ENCODE measurements at regions not wholly inside any gene's neighbourhood (a gene's known extent, or its start where the extent isn't known, plus 50 kb on each side); places are given as distances from the start of the nearest gene placed in this dataset.

DNA sequence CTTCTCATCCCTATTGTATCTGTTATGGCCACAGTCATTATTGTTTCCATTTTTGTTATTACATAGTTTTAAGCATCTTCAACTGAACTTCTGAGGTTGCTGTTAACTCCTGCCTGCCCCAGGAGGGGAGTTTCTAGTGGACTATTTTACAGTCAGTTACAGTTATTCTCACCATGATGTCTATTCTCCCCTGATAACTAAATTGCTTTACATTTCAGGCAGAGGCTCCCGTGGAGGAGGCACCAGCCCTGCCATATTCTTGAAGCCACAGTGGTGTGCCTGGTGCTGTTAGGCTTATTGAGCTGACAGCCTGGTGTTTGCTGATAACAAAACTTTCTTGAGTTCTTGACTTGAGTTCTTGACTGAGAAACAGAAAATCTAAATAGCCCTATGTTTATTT, 256.4 kb downstream of the TFCP2L1 start:
- DNase-seq (ENCODE audit: low spot score) = no peak

DNA sequence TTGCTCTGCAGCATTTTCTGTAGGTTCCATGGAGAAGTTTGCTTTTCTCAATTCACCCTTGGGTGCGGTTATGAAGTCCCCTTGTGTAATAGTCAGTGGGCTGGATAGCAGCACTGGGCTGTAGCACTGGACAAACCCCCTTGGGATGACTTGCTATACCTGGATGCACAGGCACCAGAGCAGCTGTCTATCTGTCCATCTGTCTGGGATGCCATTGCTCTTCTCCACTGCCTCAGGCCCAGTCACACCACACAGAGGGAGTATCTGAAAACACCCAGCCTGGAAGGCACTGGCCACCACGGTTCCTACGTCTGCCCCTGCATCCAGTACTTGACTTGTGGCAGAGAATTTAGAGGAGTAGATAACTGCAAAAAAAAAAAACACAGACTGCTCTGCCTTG, 254.5 kb downstream of the TFCP2L1 start:
- no peak for DNase-seq (ENCODE audit: low spot score)

GRCh38 chr2:121031568-121032340, 253.2 kb downstream of the TFCP2L1 start:
- no peak for DNase-seq (ENCODE audit: low spot score)

- no peak for DNase-seq (ENCODE audit: low spot score)
These were observed 251.5 kb downstream of the TFCP2L1 start for GRCh38 chr2:121033461-121033996.

DNA sequence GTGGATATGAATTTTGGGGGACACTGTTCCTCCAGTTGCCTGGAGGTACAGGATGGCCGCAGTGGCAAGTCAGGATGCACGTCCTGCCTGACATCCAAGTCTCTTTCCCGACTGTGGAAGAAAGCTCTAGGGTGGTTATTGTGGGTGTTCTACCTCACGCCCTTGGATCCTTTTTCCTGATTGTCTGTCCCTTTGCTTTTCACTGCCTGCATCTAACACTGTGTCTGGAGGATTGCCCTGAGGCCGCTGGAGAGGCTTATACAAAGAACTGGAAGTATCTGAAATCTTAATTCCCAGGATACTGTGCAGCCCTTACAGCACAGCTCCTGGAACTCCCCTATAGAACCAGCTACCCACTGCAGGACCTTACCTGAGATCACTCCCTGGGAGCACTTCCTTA, 250.5 kb downstream of the TFCP2L1 start:
- DNase-seq (ENCODE audit: low spot score) = no peak

DNA sequence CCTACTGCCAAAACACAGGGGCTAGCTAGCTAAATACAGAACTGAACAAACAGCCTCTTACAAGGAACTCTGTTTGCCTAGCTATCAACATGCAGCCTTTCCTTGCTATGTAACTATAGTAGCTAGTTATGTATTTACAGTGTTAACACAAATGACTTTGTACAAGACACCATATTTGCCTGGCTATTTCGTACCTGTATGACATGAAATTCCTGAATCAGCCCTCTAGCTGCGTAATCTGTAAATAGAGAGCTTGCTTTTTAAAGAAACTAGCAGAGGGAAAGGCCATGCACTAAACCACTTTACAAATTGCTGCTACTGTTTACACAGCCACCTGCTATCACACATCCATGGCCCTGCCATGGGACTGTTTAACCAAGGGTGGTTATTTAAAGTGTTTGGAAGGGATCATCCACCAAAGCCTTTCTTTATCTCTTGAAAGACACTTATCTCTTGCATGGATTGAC, 248.7 kb downstream of the TFCP2L1 start:
- no peak for DNase-seq (ENCODE audit: low spot score)

DNA sequence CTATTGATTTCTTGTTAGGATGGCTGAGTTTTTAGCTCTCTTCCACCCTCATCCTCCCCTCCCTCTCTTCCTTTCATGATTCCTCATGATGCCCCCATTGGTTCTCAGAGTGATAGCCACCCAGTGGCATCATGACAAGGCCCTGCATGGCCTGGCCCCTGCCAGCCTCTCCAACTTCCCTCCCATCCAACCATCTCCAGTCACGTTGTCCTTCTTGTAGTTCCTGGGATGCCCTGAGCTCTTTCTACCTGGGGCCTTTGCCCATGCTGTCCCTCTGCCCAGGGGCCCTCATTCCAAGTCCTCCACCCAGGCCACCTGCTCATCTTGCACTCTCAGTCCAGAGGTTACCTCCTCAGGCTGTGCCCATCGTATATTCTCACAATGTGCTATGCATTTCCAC, 247.5 kb downstream of the TFCP2L1 start:
- no peak for DNase-seq (ENCODE audit: low spot score)

- no peak for DNase-seq (ENCODE audit: low spot score)
These were observed 247.0 kb downstream of the TFCP2L1 start for GRCh38 chr2:121038031-121038430.

DNA sequence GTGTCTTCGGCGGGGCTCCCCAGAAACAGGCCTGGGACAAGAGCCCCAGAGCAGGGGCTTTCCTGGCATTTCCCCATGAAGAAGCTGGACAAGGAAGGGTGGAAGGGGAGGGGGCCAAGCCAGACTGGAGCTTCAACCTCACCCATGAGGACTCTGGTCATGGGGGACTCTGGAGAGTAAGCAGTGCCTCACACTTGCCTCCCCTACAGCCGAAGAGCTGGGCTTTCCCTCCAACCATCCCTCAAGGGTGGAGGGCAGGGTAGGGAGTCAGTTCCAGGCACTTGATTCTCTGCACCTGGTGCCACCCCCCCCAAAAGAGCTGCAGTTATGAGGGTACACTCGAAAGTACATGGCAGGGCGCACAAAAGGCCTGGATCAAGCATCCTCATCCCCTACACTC, 246.6 kb downstream of the TFCP2L1 start:
- no peak for DNase-seq (ENCODE audit: low spot score)

GRCh38 chr2:121038891-121039616, 245.9 kb downstream of the TFCP2L1 start:
- no peak for DNase-seq (ENCODE audit: low spot score)

- DNase-seq (ENCODE audit: low spot score) = no peak
These were observed 245.3 kb downstream of the TFCP2L1 start for GRCh38 chr2:121039679-121040078.

DNA sequence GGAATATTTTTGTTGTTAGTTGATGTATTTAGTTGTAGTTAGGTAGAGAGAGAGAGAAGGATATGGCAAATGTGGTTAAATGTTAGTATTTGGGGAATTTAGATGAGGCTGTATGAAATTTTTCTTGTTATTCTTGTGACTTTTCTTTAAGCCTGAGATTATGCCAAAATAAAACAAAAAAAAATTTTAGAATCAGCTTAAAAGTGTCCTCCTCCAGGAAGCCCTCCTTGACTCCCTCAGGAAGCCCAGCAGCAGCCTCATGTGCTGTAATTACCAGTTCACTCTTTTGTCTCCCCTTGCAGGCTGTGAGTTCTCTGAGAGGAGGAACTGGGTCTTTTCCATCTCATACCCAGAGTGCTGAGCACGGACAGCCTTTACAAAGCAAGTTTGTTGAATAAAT, 243.5 kb downstream of the TFCP2L1 start:
- no peak for DNase-seq (ENCODE audit: low spot score)

DNA sequence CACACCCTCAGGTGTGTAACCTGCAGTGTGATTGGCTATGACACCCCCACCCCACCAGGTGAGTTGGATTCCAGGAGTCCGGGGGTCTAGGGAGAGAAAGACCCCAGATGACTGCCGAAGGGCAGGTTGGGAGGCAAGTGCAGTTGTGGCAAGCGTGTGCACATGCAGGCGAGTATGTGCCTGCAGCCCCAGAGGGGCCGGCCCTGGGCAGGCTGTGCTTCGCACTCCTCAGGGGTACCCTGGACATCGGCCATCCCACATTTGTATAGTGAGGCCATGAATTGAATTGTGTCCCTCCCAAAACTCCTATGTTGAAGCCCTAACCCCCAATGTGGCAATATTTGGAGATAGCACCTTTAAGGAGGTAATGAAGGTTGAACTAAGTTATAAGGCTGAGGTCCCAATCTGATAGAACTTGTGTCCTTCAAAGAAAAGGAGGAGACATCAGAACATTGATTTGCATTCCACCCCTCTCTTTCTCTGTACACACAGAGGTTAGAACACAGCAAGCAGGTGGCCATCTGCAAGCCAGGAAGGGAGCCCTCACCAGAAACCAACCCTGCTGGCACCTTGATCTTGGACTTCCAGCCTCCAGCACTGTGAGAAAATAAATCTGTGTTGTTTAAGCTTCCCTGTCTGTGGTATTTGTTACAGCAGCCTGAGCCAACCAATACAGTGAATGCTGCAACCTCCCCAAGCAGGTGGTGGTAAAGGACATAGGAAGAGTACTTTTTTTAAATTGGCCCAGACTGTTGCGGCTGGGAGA, 241.8 kb downstream of the TFCP2L1 start:
- no peak for DNase-seq (ENCODE audit: low spot score)

- DNase-seq (ENCODE audit: low spot score) = no peak
These were observed 241.2 kb downstream of the TFCP2L1 start for GRCh38 chr2:121043827-121044222.

GRCh38 chr2:121044412-121044811, 240.6 kb downstream of the TFCP2L1 start:
- DNase-seq (ENCODE audit: low spot score) = no peak

DNA sequence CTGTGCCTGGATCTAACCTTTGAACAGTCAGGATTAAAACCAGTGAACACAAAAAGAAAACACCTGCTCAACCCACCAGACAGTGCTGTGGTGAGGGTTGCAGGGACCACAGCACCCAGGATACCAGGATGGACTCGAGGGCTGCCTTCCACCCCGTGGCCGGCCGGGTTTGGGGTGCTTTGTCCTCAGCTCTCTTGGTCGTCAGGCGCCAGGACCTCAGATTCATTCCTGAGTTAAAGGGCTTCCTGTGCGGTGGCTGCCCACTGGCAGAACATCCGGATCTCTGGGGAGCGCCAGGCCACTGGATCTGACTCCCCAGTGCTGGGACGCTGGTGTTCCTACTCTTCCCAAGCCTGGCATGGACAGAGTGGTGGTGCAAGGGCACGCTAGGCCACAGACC, 239.8 kb downstream of the TFCP2L1 start:
- no peak for DNase-seq (ENCODE audit: low spot score)

DNA sequence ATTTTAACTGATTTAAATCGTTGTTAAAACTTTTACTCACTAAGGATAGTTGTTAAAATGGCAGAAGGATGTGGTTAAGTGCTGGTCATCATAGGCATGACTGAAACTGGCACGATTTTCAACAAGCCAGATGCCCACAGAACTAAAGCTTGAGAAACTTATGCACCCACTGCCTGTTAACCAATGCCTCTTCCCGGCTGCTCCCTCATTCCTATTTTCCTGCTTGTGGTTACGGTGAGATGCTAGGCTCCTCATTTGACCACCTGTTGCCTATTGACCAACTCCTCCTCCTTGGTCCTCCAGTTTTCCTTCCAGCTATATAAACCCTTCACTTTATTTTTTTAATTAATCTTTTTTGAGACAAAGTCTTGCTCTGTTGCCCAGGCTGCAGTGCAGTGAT, 238.7 kb downstream of the TFCP2L1 start:
- DNase-seq (ENCODE audit: low spot score) = no peak

DNA sequence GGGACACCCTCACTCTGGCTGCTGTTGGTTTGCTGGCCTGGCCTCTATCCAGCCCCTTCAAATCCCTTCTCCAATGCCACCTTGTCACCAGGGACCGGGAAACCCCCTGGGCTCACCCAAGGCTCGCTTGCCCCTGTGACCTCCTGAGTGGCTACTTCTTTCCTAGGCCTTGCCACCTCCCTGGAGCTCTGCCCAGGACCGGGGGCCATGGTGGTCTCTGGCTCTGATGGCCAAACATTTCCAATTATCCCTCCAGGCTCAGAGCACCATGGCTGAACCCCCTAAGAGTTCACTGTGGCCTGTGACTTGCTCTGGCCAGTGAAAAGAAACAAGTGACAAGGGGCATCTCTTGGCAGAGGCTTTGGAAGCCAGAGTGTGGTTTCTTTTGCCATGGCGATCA, 237.6 kb downstream of the TFCP2L1 start:
- no peak for DNase-seq (ENCODE audit: low spot score)

DNA sequence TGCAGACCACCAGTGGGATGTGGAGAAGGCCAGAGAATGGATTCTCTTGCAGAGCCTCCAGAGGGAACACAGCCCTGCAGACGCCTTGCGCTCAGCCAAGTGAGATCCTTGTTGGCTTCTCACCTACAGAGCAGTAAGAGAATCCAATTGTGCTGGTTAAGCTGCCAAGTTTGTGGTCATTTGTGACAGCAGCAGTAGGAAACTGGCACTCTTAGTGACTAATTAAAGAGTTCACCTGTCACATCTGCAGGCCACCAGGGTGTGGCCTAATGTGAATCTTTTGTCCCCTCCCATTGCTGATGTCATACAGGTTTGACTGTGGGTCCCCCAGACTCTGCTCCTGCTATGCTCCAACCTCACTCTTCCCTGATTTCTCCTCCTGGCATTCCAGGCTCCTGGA, 235.9 kb downstream of the TFCP2L1 start:
- no peak for DNase-seq (ENCODE audit: low spot score)

GRCh38 chr2:121049950-121050585, 234.9 kb downstream of the TFCP2L1 start:
- no peak for DNase-seq (ENCODE audit: low spot score)

GRCh38 chr2:121051311-121051710, 233.7 kb downstream of the TFCP2L1 start:
- DNase-seq (ENCODE audit: low spot score) = no peak

DNA sequence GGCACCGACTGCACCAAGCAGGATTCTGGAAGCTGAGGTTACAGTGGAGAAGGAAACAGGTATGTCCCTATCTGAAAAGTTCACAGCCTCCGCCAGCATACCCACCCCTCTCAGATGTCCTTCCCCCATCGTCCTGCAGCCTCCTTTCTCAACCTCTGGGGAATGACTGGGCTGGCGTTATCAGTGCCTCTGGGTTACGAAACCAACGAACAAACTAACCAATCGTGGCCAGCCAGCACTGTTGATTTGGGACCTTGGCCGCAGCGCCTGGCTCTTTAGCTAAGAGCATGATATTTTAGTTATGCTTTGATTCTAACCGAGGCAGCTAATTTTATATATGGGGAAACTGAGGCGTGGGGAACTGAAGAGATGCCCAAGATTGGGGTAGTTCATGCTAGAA, 233.0 kb downstream of the TFCP2L1 start:
- DNase-seq (ENCODE audit: low spot score) = no peak
